T follicular helper cell (primary cell): ENCODE measurements at regions not wholly inside any gene's neighbourhood (a gene's known extent, or its start where the extent isn't known, plus 50 kb on each side); places are given as distances from the start of the nearest gene placed in this dataset.

ENCODE experiments used
- DNase-seq: peaks from one replicate; pipeline ENCODE4 v3.0.0-alpha.2; 2020; ENCODE audit warnings: low read depth

DNA sequence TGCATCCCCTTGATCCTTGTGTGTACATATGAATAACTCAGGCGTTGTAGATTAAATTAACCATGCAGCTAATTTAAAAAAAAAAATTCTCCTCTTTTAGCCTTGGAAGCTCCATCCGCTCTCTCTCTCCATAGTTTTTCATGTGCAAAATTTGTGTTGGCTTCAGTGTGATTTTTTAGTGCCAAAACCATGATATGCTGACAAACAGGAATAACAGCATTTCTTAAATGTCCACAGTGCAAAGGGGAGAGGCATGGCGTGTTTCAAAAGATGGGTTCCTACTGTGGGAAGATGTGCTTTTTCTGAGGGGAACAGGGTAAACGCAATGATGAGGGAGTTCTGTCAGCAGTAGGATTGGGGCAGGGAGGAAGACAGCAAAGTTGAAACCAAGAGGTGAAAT is 247.0 kb downstream of the ICOS start:
- no peak for DNase-seq

DNA sequence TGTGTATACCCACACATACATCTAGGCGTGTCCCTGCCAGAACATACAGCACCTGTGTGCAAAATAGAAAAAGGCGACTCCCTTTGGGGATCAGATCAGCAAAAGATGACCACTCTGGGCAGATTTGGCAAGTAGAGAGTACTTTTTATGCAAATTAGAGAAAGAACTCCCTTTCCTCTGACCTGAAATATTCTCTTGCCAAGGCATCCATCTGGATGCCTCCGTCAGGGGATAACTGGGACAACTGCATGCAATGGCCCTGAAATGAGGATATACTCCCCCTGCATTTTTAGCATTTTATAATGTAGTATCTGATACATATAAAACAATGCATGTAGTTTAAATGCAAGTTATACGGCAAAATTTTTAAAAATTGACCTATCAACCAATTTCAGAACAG is 247.7 kb downstream of the ICOS start:
- DNase-seq: no peak

DNA sequence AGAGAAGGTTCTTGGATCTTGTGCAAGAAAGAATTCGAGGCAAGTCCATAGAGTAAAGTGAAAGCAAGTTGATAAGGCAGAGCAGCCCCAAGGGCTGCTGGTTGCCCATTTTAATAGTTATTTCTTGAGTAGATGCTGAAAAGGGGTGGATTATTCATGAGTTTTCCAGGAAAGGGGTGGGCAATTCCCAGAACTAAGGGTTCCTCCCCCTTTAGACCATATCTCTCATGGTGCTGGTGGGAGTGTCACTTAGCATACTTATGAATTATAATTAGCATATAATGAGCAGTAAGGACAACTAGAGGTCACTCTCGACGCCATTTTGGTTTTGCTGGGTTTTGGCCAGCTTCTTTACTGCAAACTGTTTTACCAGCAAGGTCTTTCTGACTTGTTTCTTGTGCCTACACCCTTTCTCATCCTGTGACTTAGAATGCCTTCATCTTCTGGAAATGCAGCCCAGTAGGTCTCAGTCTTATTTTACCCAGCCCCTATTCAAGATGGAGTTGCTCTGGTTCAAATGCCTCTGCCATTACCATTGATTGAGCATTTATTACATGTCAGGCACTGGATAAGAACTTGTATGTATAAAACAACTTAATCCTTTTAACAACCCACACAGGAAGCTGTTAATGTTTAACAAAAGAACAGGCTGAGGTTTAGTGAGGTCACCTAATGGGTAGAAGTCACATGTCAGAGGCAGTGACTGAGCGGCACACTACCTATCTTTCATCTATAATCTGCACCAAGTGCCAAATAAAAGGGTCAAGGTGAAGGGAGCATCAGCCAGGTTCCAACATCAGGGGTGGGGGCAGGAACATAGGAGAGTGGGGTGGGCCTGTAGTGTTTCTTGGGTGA is 250.9 kb downstream of the ICOS start:
- DNase-seq: no peak

DNA sequence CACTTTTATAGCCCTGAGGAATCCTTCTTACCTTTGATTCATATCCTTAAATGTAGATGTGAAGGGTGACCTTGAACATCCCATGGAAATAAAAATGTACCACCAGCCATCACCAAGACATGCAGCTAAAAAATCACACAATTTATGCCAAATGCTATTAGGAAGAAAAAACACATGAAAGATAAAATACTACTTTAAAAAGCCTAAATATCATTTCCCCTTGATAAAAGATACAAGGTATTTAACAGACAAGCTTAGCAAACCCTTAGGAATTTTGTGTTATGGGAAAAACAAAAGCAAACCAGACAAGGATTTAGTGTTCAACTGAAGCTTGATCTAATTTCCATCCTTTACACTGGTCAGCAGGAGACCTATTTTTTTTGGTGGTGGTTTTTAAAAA is 255.0 kb downstream of the ICOS start:
- DNase-seq: no peak

DNA sequence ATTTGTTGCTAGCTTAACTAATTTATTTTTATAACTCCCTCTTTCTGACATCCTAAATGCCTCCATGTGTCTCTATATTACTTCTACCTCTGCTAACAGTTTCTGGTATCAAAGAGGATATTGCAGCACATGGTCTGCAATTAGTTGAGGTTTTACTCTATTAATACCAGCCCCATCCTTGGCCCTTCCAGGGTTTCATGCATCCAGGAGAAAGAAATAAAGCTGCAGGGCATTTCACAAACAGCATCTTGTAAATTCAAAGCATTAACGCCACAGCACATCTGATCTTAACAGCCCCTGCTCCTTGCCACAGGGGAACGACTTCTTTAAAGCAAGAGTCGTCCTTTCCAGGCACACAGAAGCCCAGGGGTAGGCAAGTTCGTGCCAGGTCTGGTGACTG is 258.9 kb downstream of the ICOS start:
- DNase-seq: no peak

DNA sequence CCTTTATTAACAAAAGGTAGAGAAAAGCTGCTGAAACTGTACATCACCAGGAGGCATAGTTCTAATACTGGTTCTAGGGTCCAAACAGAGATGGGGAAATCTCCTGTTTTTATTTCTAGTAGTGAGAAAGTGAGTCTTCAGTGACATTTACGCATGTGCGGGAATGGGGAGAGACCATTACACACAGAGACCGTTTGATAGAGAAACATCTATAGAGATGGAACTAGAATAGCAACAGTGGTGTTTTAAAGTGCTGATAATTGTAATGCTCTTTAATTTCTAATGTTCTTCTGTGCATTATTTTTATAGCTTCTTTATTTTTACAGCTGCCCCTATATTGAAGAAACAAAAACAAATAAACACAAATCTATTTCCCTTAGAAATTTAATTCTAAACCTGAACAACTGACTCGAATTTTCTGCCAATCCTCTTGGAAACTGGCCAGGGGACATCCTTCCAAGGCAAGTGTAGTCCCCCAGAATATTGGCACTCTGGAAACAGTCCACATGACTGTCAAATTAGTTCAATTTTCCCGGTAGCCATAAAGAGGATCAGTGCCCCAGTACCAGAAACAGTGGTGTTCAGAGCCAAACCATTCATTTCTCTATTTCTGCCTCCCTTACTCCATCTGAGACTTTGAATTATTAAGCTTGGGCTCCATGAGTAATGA is 260.9 kb downstream of the ICOS start:
- no peak for DNase-seq

DNA sequence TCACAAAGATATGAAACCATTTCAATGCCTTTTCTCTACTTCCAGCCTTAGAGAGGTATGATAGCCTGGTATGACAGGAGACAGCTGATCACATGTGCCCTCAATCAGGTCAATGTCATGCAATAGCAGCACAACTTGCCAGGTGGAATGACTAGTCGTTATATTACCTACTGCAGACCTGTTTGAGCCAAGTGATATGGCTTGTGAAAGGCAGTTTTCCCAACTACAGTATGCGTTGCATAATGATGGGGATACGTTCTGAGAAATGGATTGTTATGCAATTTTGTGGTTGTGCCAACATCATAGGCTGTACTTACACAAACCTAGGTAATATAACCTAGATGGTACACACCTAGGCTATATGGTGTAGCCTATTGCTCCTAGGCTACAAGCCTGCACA is 262.8 kb downstream of the ICOS start:
- DNase-seq: no peak

DNA sequence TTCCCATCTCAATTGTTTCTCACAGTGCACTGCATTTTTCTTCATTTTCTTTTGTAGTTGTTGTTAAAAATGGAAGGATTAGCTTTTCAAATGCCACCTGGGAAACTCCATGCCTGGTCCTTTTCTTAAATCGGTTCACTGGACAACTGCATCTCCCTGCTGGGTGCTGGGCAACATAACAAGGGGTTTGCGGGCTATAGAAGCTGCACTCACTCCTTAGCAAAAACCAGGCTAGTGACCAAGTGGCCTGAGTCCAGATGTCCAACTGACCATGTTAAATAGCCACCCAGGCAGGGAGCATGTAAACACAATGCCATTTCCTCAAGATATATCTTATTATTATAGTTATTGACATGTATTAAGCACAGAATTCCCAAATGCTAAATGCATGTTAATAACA is 264.9 kb downstream of the ICOS start:
- no peak for DNase-seq

DNA sequence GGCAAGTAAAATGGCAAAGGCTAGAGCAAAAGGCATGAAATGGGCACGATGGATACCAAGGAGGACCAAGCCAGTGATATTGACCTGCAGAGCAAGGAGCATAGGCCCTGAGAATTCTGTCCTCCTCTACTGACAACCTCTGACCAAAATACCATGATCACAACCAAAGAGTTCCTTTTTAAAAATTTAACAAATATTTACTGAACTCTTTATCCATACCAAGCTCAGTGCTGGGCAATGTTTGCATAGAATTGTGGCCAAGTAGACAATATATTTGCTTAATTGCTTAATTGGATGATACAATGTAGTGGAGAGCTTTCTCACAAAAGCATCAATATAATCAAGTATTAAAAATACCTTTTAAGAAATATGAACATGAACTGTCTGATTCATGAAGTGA is 265.7 kb downstream of the ICOS start:
- no peak for DNase-seq

DNA sequence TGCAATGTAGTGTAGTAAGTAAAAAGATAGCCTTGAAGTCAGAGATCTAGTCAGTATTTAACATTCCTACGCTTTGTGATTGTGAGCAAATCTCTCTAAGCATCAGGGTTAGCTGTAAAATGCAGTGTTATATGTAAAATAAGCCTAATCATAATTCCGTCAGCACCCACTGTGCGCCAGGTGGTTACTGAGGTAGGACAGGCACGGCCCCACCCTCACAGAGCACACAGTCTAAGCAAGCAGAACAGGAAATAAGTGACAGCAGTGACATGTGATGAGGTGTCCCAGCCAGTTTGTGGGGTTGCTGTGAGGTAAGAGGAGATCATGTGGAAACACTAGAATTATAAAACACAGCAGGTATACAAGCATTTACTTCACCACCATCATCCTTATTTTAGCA is 267.1 kb downstream of the ICOS start:
- no peak for DNase-seq

DNA sequence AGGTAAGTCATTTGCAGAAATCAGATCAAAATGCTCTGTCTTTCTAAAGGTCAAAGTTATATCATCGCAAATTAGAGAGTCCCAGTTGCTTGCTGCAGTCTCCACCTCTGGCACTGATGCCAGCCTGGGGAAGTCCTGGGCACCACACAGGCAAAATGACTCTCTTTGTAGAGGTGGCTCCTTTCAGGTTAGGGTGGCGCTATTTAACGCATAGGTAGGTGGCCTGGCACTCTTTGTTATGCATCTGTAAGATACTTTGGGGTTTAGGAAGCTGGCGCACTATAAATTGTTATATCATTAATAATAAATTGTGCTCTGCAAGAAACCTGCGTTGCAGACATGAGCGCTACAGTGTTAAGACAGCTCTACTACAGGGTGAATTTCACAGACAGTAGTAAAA is 268.5 kb downstream of the ICOS start:
- DNase-seq: no peak

DNA sequence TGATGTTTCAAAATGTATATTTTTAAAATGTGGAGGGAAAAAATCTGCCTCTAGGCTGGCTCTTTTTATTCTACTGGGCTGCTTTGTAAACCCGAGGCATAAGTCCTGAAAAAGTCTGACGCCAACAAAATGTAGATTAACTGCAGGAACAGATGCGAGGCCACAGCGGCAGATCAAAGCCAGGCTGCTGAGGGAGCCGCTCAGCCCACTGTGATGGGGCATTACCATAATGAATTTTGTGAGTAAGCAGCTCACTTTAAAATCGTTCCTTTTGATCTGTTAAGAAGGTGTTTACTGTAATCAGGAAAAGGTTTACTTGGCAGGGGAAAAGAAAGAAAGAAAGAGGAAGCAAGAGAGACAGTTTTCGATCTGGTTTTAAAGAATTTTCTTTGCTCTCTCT is 269.0 kb downstream of the ICOS start:
- DNase-seq: no peak

DNA sequence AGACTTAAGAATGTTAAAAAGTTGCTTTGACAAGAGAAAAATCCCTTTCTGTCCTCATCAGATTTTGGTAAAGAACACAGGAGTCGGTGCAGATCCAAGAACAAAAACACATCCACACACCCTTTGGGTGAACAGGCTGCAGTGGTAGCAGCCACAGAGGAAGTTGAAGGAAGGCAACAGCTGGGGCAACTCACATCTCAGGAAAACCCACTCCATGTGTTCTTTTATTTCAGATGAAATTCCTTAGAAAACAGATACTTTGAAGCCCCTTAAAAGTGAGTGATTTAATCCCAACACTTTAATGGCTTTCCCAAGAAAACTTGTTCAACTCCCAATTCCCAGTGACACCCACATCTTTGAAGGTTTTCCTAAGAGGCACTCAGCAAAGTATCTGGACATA is 271.3 kb downstream of the ICOS start:
- no peak for DNase-seq

DNA sequence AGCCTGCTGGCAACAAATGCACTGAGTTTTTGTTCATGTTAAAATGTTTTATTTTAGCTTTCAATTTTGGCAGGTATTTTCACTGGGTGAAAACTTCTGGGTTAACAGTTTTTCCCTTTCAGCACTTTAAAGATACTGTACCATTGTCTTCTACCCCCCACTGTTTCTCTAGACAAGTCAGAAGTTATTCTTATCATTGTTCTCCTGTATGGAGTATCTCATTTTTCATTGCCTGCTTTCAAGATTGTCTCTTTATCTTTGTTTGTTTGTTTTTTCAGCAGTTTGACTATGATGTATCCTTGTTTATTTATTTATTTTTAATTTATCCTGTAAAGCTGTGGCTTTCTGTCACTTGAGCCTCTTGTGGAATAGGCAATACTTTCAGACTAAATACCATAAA is 277.0 kb downstream of the ICOS start:
- DNase-seq: no peak

DNA sequence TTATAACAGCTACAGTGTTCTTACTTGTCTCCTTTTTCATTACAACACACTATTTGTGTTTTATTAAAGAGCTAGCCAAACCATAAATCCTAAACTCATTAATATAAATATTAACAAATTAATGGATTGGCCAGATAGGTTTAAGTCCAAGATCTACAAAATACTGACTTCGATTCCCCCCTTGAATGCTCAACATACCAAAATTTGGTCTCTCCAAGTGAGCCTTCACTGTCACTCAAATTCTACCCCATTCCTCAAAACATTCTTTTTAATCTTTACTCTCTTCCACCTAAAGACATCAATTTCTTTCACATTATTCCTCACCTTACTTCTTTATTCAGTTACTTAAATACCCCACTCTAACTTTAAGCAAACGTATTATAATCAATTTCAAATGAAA is 281.5 kb downstream of the ICOS start:
- DNase-seq: no peak

DNA sequence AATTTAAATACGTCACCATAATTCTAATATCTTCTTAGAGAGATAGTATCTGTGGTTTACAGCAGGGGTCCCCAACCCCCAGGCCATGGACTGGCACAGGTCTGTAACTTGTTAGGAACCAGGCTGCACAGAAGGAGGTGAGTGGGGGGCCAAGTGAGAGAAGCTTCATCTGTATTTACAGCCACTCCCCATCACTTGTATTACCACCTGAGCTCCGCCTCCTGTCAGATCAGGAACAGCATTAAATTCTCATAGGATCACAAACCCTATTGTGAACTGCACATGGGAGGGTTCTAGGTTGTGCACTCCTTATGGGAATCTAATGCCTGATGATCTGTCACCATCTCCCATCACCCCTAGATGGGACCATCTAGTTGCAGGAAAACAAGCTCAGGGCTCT is 282.6 kb downstream of the ICOS start:
- no peak for DNase-seq

DNA sequence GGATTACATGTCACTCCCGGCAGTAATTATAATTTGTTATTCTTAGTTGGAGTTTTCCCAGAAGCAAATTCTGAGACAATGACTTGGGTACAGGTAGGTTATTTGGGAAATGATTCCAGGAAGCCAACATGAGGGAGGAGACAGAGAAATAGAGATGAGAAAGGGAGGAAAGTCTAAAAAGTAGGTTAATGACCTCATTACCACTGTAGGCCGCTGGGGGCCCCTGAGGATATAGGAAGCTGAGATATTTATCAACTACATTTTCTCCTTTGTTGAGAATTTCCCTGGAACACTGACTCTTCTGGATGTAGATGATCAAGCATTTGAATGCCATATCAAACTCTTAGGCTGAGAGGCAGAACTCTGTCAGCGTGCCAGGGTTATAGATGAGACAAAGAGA is 284.3 kb downstream of the ICOS start:
- no peak for DNase-seq

DNA sequence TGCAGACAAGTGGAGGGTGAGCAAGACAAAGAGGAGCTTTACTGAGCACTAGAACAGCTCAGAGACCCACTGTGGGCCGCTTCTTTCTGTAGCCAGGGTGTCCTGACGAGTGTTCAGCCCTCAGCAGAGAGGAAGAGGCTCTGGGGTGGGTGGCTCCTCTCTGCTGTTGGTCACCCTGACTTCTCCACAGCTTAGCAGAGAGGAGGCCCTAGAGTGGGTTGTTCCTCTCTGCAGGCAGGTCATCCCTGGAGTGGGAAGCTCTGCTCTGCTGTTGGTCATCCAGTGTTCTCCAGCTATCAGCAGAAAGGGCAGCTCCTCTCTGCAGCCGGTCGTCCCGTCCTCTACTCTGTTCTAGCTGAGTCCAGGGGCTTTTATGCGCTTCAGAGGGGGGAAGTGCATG is 286.5 kb downstream of the ICOS start:
- no peak for DNase-seq

DNA sequence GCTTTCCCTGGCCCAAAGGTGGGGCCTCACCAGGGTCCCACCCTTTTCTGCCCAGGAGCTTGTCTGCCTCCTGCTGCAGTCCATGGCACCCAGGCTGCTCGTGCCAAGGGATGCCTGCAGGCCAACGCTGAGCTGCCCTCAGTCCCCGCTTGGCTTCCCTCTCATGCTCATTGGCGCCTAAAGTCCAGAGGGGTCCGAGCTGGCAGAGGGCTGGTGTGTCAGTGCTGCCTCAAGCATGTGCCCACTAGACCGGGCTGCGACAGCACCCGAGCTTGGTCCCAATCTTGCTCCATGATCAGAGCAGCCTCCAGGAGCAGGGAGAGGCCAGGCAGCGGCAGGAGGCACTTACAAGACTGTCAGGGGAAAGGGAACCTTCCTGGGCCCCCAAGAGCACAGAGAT is 287.0 kb downstream of the ICOS start:
- DNase-seq: no peak

DNA sequence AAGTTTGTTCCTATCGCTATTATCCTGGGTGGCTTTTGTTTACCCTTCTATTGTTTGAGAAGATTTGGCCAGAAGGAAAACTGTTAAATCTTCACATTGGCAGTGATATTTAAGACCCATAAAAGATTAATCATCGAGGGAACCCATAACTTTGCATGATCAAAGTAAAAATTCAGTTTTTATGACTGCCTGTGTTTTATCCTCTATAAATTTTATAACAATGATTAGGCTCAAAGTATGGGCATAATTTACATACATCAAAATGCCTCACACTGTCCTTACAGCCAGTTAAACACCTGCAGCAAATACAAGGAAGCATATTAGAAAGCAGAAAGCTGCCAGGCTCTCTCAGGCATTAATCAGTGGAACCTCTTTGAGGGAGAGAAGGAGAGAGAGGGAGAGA is 289.1 kb downstream of the ICOS start:
- DNase-seq: no peak

DNA sequence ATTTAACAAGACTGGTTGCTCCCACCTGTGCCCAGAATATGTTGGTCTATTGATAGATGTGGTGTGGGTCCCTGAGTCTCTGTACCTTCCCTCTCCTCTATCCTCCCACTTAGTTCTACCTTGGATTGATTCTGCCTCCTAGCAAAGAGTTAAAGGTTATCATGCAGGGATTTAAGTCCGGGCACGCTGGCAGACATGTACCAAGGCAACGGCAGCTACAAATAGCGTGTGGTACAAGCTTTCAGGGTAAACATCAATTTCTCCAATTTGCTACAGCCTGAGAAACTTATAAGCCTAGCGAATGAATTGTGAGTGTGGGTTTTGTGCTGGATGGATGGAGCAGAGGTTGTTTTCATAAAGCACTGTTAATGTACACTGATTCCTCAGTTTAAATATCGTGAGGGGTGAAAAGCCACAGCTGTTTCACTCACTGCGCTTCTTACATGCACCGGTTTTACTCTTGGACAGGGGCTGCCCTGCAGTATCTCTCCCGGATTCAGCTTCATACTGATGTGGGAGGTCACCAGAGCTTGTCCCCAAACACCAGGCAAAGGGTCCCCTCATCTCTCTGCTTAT is 289.8 kb downstream of the ICOS start:
- DNase-seq: no peak

DNA sequence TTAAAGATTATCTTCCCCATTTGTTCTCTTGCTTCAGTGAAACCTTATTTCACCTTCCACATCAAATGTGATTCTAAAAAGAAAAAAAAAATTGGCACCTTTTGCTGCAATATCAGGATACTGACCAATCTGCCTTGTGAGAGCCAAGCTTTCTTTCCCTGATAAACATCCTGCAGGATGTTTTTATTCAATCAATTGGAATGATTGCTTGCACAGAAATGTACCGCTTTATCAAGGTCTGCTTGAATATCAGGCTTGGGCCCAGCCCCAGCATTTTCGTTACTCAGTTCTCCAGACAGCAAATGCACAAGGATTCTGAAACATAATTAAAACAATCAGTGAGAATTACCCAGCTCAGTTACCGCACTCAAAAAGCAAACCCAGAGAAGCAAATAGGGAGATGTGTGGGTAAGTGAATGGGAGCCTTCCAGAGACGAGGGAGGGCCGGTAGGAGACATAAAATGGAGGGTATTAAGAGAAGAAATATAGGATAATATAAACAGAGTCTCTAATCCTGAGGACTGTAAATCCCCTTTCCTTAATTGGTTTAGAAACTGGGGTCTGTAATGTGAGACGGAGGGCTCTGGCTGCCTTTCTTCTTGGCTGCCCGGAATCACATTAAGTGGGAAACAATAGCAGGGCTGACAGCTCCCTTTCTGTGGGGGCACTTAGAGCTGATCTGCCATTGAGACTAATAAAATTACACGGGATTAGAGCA is 291.8 kb downstream of the ICOS start:
- DNase-seq: no peak

DNA sequence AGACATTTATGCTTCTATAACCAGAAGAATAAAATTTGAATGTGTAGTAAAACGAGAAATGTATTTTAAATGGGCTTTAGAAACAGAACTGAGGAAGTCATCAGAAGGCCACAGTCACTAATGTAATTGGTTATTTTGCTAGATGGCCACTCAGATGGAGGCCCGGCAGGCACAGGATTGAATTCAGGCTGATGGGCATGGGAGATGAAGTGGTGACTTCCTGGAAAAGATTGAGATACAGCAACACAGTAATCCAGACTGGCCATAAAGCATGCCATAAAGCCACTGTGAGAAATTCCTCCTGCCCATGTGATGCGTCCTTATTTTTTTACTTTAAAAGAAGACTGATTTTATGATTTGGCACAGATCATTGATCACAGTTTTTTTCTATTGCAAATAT is 297.7 kb downstream of the ICOS start:
- DNase-seq: no peak
